OCI-LY7 (cell line): ENCODE measurements at regions not wholly inside any gene's neighbourhood (a gene's known extent, or its start where the extent isn't known, plus 50 kb on each side); places are given as distances from the start of the nearest gene placed in this dataset.

Source experiments
- EZH2phosphoT487 ChIP-seq: fragments of 200-600 bp; sonication (generic); IDR thresholded peaks from 2 replicates; pipeline ENCODE4 v1.6.1; 2018; ENCODE audit warnings: low read depth, borderline replicate concordance, mild to moderate bottlenecking, mixed run types, antibody characterized with exemption, low read length, moderate library complexity, mixed read lengths
- TF ChIP-seq, protein P1 (sequence below): fragments of 200-600 bp; sonication (generic); conservative IDR thresholded peaks from 2 replicates; pipeline ENCODE4 v1.5.1; 2014; ENCODE audit warnings: mild to moderate bottlenecking, antibody characterized with exemption, low read length, moderate library complexity, mixed read lengths

DNA sequence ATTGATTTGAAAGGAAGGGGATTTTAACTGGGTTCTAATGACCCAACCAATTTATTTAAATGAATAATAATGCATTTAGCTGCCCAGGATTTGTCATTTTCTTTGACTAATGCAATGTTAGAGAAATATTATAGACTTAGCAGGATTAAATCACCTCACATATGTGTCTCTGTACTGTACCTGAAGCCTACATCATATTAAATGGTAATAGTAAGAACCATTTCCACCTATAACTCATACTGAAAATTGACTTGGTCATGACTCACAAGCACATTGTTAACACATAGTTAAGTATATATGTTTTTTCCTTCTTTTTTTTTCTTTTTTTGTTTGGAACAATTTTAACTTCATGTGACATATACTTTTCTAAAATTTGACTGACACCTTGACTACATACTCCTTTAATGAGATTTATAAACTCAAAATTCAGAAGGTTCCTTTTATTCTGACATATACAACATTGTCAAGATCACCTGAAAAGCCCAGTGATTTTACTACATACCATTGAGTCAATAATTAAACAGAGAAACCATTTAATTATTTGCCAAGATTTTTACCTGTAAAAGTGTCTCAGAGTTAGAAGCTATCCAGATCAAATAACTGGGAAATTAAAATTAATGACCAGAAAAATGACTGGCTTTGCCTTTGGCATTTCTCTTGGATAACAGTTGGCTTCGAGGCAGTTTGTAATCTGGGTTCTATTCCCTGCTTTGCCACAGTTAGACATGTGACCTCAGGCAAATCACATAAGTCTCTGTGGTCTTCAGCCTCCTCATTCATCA lies 58.8 kb upstream of the CDC42EP3 start:
- TF ChIP-seq, protein P1, sequence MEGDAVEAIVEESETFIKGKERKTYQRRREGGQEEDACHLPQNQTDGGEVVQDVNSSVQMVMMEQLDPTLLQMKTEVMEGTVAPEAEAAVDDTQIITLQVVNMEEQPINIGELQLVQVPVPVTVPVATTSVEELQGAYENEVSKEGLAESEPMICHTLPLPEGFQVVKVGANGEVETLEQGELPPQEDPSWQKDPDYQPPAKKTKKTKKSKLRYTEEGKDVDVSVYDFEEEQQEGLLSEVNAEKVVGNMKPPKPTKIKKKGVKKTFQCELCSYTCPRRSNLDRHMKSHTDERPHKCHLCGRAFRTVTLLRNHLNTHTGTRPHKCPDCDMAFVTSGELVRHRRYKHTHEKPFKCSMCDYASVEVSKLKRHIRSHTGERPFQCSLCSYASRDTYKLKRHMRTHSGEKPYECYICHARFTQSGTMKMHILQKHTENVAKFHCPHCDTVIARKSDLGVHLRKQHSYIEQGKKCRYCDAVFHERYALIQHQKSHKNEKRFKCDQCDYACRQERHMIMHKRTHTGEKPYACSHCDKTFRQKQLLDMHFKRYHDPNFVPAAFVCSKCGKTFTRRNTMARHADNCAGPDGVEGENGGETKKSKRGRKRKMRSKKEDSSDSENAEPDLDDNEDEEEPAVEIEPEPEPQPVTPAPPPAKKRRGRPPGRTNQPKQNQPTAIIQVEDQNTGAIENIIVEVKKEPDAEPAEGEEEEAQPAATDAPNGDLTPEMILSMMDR: no peak
- TF ChIP-seq EZH2phosphoT487: no peak
